Astrocyte (in vitro differentiated cells and primary cell): ENCODE measurements at regions not wholly inside any gene's neighbourhood (a gene's known extent, or its start where the extent isn't known, plus 50 kb on each side); places are given as distances from the start of the nearest gene placed in this dataset.

ENCODE experiments used
- CTCF ChIP-seq: IDR thresholded peaks from 2 replicates; pipeline ENCODE4 v1.5.1; 2011; ENCODE audit warnings: low read depth, mild to moderate bottlenecking, inconsistent platforms, low read length, moderate library complexity; ENCODE audit not compliant: insufficient read depth
- EZH2 ChIP-seq: IDR thresholded peaks from 2 replicates; pipeline ENCODE4 v1.6.1; 2012; ENCODE audit warnings: mild to moderate bottlenecking, low read length, inconsistent platforms; ENCODE audit not compliant: insufficient read depth

- TF ChIP-seq EZH2 = no peak
- no peak for TF ChIP-seq CTCF
Observed at GRCh38 chr6:103344554-103345163, 1515.1 kb downstream of the HACE1 start.
